GM12874 (cell line): ENCODE measurements at regions not wholly inside any gene's neighbourhood (a gene's known extent, or its start where the extent isn't known, plus 50 kb on each side); places are given as distances from the start of the nearest gene placed in this dataset.

ENCODE experiments used
- TF ChIP-seq, protein P1 (sequence below): IDR thresholded peaks from 2 replicates; pipeline ENCODE4 v1.5.1; 2011; ENCODE audit warnings: low read depth, mild to moderate bottlenecking, control low read depth, low read length, moderate library complexity; ENCODE audit not compliant: insufficient read depth

DNA sequence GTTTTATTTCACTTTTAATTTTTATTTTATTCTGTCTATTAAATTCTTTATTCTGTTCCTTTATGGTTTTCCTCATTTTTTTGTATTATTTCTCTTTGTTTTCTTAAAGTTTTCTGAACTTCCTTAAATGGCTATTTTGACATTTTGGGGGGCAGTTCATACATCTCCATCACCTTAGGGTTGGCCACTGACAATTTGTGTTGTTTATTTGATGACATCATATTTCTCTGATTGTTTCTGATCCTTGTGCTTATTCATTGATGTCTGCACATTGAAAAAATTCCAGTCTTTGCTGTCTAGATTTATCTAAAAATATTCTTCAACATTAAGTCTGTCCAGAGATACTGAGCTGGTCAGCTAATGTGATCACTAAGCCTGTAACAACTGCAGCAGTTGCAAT, 379.5 kb upstream of the EYS start:
- TF ChIP-seq, protein P1, sequence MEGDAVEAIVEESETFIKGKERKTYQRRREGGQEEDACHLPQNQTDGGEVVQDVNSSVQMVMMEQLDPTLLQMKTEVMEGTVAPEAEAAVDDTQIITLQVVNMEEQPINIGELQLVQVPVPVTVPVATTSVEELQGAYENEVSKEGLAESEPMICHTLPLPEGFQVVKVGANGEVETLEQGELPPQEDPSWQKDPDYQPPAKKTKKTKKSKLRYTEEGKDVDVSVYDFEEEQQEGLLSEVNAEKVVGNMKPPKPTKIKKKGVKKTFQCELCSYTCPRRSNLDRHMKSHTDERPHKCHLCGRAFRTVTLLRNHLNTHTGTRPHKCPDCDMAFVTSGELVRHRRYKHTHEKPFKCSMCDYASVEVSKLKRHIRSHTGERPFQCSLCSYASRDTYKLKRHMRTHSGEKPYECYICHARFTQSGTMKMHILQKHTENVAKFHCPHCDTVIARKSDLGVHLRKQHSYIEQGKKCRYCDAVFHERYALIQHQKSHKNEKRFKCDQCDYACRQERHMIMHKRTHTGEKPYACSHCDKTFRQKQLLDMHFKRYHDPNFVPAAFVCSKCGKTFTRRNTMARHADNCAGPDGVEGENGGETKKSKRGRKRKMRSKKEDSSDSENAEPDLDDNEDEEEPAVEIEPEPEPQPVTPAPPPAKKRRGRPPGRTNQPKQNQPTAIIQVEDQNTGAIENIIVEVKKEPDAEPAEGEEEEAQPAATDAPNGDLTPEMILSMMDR, result no peak

DNA sequence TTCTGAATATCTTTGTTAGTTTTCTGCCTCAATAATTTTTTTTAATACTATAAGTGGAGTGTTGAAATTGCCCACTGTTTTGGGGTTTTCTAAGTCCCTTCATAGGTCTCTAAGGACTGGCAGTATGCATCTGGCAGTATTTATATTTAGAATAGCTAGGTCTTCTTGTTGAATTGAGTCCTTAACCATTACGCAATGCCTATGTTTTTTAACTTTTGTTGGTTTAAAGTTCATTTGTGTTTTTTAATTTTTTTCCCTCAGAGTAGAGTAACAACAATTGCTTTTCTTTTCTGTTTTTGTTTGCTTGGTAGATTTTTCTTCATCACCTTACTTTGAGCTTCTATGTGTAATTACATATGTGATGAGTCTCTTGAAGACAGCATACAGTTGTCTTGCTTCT, 375.9 kb upstream of the EYS start:
- TF ChIP-seq, protein P1, result no peak

DNA sequence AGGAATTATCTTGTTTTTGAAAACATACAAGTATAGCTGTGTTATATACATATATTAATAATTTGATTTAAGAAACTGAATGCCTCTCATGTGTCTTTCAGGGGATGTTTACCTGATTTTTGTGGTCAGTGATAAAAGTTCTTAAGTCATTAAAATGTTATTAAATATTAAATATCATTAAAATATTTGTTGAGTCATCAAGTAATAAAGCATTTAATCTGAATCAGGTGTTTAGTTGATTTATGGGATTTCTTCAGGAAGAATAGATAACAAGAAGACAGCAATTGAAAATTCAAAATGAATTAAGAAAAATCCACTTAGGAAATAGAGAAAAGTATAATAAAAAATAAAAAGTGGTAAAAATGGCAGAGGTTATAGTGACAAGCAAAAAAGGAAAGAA, 361.9 kb upstream of the EYS start:
- TF ChIP-seq, protein P1, result no peak

DNA sequence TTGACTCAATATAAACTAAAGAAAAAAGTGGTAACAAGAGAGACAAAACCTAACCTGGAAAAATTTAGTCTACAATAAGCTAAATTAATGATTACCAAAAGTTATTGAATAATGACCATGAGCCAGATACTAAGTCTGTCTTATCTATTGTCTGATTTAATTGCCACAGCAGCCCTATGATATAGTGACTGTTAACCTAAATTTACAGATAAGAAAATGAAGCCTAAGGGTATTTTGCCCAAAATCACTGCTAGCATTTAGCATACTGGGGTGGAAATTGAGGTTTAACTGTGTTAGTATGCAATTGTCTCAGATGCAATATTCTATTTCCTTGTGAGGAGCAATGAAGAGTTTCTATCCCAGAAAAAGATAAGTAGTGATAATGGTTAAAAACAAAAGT, 361.0 kb upstream of the EYS start:
- TF ChIP-seq, protein P1, result no peak

DNA sequence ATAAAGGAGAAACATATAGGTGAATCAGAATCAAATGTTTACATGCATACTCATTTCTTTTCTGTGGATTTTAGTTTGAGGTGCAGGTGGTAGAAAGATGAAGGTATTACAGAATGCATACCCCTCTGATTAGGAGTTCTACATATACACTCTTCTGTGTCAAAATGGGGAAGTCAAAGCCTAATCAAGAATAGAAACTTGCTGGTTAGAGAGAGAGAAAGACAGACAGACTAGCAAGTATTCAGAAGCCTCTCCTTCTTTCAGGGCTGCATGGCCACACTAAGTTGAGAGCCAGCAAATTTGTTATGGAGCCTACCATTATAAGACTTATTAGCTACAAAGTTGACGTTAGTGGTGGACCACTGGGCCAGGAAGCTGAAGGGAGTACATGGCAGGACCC, 358.3 kb upstream of the EYS start:
- TF ChIP-seq, protein P1, result no peak

DNA sequence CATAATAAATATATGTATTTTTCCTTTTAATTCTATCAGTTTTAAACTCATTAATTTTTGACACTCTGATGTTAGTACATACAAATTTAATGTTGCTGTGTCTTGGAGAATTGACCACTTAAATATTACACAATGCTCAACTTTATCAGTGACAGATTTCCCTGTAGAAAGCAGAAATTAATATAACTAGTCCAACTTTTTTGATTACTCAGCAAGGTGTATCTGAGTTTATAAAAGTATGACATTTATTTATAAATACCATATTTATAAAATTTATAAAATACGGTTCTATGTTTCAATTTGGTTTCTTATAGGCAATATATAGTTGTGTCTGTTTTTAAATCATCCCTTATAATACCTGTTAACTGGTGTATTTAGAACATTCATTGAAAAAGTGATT, 350.0 kb upstream of the EYS start:
- TF ChIP-seq, protein P1, result no peak

DNA sequence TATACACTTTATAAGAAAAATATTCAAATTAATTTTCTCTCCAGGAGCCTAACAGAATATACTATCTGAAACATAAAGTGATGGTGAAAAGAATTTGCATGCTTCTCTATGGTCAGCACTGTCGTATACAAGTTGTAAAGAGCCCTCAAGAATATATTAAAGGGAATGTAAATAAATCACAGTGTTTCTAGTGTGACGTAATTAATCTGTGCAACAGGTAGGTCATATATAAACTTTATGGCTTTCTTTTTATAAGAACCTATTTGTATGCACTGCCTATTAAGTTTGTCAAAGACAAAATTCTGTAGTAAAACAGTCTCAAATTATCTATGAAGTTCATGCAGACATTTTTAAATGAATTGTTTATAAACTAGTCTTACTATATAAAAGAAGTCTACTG, 347.9 kb upstream of the EYS start:
- TF ChIP-seq, protein P1, result no peak

DNA sequence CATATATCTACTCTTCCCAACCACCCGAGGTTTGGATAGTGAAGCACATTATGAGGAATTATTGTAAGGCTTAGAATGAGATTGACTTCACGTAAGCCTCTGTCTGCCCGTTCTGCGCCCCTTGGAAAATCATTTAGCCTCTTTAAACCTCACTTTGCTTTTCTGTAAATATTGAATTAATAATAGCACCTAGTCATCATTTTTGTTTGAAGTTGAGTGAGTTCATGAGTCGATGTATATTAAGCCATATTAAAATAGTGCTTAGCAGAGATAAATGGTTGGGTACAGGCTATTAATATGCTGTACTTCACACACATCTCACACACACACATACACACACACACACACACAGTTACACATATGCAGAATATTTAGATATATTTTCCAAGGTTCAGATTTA, 344.8 kb upstream of the EYS start:
- TF ChIP-seq, protein P1, result no peak
